ENCODE measurements at regions not wholly inside any gene's neighbourhood (a gene's known extent, or its start where the extent isn't known, plus 50 kb on each side); places are given as distances from the start of the nearest gene placed in this dataset.

- intact Hi-C loops (cut with DNase I; ENCODE audit: low total_unique reads) = no loop called here
- no peaks in the 10 kb centered on the region for H3K4me1 ChIP-seq
- H3K27me3 ChIP-seq = no peaks in the 10 kb centered on the region
- no peak overlapping the region for H3K4me3 ChIP-seq
- H3K9me3 ChIP-seq = no peaks in the 10 kb centered on the region
- no peaks in the 10 kb centered on the region for H3K36me3 ChIP-seq
- no peak overlapping the region for H3K27ac ChIP-seq
- TF ChIP-seq CTCF (IDR thresholded peaks at IDR 0.05 in 4 of 5, conservative IDR thresholded peaks at IDR 0.05 in 1 of 5) (no peak), POLR2A (IDR thresholded peaks at IDR 0.05) (no peak)
- ATAC-seq (no peak), DNase-seq (no peak)
- in situ Hi-C loops (cut with MboI; ENCODE audit: low sequenced_read_pairs in 4 of 4) = no loop called here
Observed at GRCh38 chr12:107159384-107159900, 66.1 kb upstream of the CRY1 start.

- no peak overlapping the region for H3K27ac ChIP-seq
- intact Hi-C loops (cut with DNase I; ENCODE audit: low total_unique reads) = no loop called here
- TF ChIP-seq POLR2A (IDR thresholded peaks at IDR 0.05) = no peak
- TF ChIP-seq CTCF (IDR thresholded peaks at IDR 0.05 in 4 of 5, conservative IDR thresholded peaks at IDR 0.05 in 1 of 5) = no peak
- no peaks in the 10 kb centered on the region for H3K9me3 ChIP-seq
- no peaks in the 10 kb centered on the region for H3K27me3 ChIP-seq
- H3K4me3 ChIP-seq = no peak overlapping the region
- ATAC-seq (no peak), DNase-seq (no peak)
- no peaks in the 10 kb centered on the region for H3K36me3 ChIP-seq
- in situ Hi-C loops (cut with MboI; ENCODE audit: low sequenced_read_pairs in 4 of 4) = no loop called here
- no peaks in the 10 kb centered on the region for H3K4me1 ChIP-seq
Observed at GRCh38 chr12:107163413-107163812, 70.1 kb upstream of the CRY1 start.

GRCh38 chr12:107164392-107164791 is 71.0 kb upstream of the CRY1 start:
- H3K36me3 ChIP-seq = no peaks in the 10 kb centered on the region
- in situ Hi-C loops (cut with MboI; ENCODE audit: low sequenced_read_pairs in 4 of 4) = no loop called here
- no peak overlapping the region for H3K27ac ChIP-seq
- TF ChIP-seq CTCF (IDR thresholded peaks at IDR 0.05 in 4 of 5, conservative IDR thresholded peaks at IDR 0.05 in 1 of 5) (no peak), POLR2A (IDR thresholded peaks at IDR 0.05) (no peak)
- ATAC-seq (no peak), DNase-seq (no peak)
- no peaks in the 10 kb centered on the region for H3K27me3 ChIP-seq
- H3K9me3 ChIP-seq = no peaks in the 10 kb centered on the region
- no peaks in the 10 kb centered on the region for H3K4me1 ChIP-seq
- no peak overlapping the region for H3K4me3 ChIP-seq
- intact Hi-C loops (cut with DNase I; ENCODE audit: low total_unique reads) = no loop called here

- in situ Hi-C loops (cut with MboI; ENCODE audit: low sequenced_read_pairs in 4 of 4) = no loop called here
- intact Hi-C loops (cut with DNase I; ENCODE audit: low total_unique reads) = no loop called here
- Histone ChIP-seq H3K4me3 (no peak overlapping the region), H3K9me3 (no peaks in the 10 kb centered on the region), H3K4me1 (no peaks in the 10 kb centered on the region), H3K36me3 (no peaks in the 10 kb centered on the region), H3K27ac (no peak overlapping the region), H3K27me3 (no peaks in the 10 kb centered on the region)
- no peak for TF ChIP-seq CTCF (IDR thresholded peaks at IDR 0.05 in 4 of 5, conservative IDR thresholded peaks at IDR 0.05 in 1 of 5)
- TF ChIP-seq POLR2A (IDR thresholded peaks at IDR 0.05) = no peak
- no peak for ATAC-seq
- DNase-seq = no peak
Observed at GRCh38 chr12:107165581-107165980, 72.2 kb upstream of the CRY1 start.

- in situ Hi-C loops (cut with MboI; ENCODE audit: low sequenced_read_pairs in 4 of 4) = no loop called here
- Histone ChIP-seq H3K27ac (no peak overlapping the region), H3K4me1 (no peaks in the 10 kb centered on the region), H3K4me3 (no peak overlapping the region), H3K36me3 (no peaks in the 10 kb centered on the region), H3K9me3 (no peaks in the 10 kb centered on the region), H3K27me3 (no peaks in the 10 kb centered on the region)
- ATAC-seq = no peak
- intact Hi-C loops (cut with DNase I; ENCODE audit: low total_unique reads) = no loop called here
- no peak for DNase-seq
- no peak for TF ChIP-seq POLR2A (IDR thresholded peaks at IDR 0.05)
- TF ChIP-seq CTCF (IDR thresholded peaks at IDR 0.05 in 4 of 5, conservative IDR thresholded peaks at IDR 0.05 in 1 of 5) = no peak
Observed at GRCh38 chr12:107167756-107168155, 74.4 kb upstream of the CRY1 start.

Data from gastrocnemius medialis (tissue), 4 donors.